Upper lobe of left lung (tissue), 4 donors: ENCODE measurements at regions not wholly inside any gene's neighbourhood (a gene's known extent, or its start where the extent isn't known, plus 50 kb on each side); places are given as distances from the start of the nearest gene placed in this dataset.

Source experiments
- CTCF ChIP-seq, 6 experiments: fragments of 450-650 bp in 4 of 6; fragments of 200-600 bp in 2 of 6; sonication (generic) in 2 of 6; IDR thresholded peaks; one replicate each; pipeline ENCODE4 v1.5.1; 2016 to 2019; ENCODE audit warnings: antibody characterized with exemption in 6 of 6
- EP300 ChIP-seq, 4 donors: sonication (generic); formaldehyde crosslinking; IDR thresholded peaks; one replicate each; pipeline ENCODE4 v1.5.1; 2017; ENCODE audit warnings: antibody characterized with exemption in 4 of 4, control low read depth in 2 of 4
- POLR2A ChIP-seq, 4 donors: fragments of 450-650 bp; IDR thresholded peaks; one replicate each; pipeline ENCODE4 v1.5.1; 2016 to 2017; ENCODE audit warnings: antibody characterized with exemption in 4 of 4, mild to moderate bottlenecking in 2 of 4
- POLR2AphosphoS5 ChIP-seq, 2 donors: sonication (generic); formaldehyde crosslinking; IDR thresholded peaks; one replicate each; pipeline ENCODE4 v1.5.1; 2017; ENCODE audit warnings: antibody characterized with exemption in 2 of 2

GRCh38 chr17:409308-409847 lies 56.8 kb upstream of the RPH3AL start:
- TF ChIP-seq CTCF (IDR thresholded peaks at IDR 0.05) (no peak), POLR2AphosphoS5 (IDR thresholded peaks at IDR 0.05) (no peak), EP300 (IDR thresholded peaks at IDR 0.05) (no peak), POLR2A (IDR thresholded peaks at IDR 0.05) (no peak)
